Thyroid gland (tissue), 4 donors: ENCODE measurements at regions not wholly inside any gene's neighbourhood (a gene's known extent, or its start where the extent isn't known, plus 50 kb on each side); places are given as distances from the start of the nearest gene placed in this dataset.

Experiments used
- CTCF ChIP-seq, 6 experiments: fragments of 200-600 bp in 3 of 6; fragments of 450-650 bp in 3 of 6; sonication (generic) in 3 of 6; IDR thresholded peaks; one replicate each; pipeline ENCODE4 v1.5.1; 2016 to 2019; ENCODE audit warnings: antibody characterized with exemption in 6 of 6, mild to moderate bottlenecking in 2 of 6, inconsistent platforms in 1 of 6, moderate library complexity in 1 of 6
- POLR2A ChIP-seq, 2 donors: fragments of 450-650 bp; IDR thresholded peaks; one replicate each; pipeline ENCODE4 v1.6.1; 2017; ENCODE audit warnings: antibody characterized with exemption in 2 of 2, mild to moderate bottlenecking in 2 of 2, moderate library complexity in 1 of 2

DNA sequence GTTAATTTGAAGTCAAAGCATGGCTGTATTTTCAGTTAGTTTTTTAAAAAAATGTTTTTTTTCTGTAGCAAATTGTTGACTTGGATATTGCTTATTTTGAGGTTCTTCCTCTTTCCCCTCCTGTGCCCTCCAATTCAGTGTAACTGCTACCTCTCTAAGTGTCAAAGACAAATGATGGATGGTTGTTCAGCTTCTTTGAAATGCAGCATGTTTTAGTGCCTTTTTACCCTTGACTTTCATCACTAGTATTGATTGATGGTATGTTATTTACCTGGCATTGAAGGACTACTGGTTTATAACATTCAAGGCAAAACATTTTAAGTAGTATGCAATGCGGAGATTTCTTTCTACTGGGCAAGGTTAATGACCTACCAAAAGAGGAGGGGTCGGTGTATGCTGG lies 281.0 kb upstream of the FAT1 start:
- TF ChIP-seq POLR2A (IDR thresholded peaks at IDR 0.05) (no peak), CTCF (IDR thresholded peaks at IDR 0.05) (no peak)
